A172 (cell line): ENCODE measurements at regions not wholly inside any gene's neighbourhood (a gene's known extent, or its start where the extent isn't known, plus 50 kb on each side); places are given as distances from the start of the nearest gene placed in this dataset.
"Not testable (repeated sequence)": the region's sequence is repeated elsewhere in the genome, so short reads cannot be mapped to it uniquely, and the experiment has no call there.

Experiments used
- DNase-seq: peaks from one replicate; pipeline ENCODE4 v3.0.0-alpha.2; 2015; ENCODE audit warnings: low spot score

- DNase-seq: no peak
These were observed 55.9 kb downstream of the BHLHE40 start for GRCh38 chr3:5035113-5035512.

DNA sequence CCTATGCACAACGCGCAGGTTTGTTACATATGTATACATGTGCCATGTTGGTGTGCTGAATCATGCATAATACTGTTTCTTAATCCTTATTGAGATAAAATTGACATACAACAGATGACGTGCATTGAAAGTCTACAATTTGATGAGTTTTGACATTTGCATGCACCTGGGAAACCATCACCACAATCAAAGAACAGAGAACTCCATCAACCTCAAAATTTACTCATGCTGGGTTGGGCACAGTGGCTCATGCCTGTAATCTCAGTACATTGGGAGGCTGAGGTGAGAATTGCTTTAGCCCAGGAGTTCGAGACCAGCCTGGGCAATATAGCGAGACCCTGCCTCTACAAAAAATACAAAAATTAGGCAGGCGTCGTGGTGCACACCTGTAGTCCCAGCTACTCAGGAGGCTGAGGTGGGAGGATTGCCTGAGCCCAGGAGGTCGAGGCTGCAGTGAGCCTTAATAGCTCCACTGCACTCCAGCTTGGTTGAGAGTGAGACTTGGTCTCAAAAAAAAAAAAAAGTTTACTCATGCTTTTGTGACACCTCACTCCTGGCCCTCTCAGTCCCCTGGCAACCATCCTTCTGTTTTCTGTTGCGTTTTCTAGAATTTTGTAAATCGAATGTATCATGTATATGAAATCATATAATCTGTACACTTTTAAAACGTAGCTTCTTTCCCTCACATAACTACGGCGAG lies 56.6 kb downstream of the BHLHE40 start:
- DNase-seq: no peak

DNA sequence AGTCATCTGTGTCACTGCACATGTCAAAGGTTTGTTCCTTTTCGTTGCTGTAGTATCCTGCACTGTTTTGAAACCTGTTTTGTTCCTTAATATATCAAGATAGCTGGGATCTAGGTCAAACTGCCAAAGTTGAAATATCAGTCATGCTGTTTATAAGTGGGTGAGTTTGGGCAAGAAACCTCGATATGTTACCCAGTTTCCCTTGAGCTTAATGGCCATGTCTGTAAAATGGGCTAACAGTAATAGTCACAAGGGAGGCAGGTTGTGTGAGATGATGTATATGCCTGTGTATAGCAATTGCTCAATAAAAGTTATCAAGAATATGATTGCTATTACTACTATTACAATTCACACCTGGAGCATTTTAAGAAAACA lies 57.1 kb downstream of the BHLHE40 start:
- no peak for DNase-seq

- DNase-seq: no peak
These were observed 57.6 kb downstream of the BHLHE40 start for GRCh38 chr3:5036858-5037257.

GRCh38 chr3:5039585-5039984 lies 60.3 kb downstream of the BHLHE40 start:
- no peak for DNase-seq

- no peak for DNase-seq
These were observed 62.1 kb downstream of the BHLHE40 start for GRCh38 chr3:5041315-5041714.

GRCh38 chr3:5045961-5046360 lies 66.7 kb downstream of the BHLHE40 start:
- DNase-seq: no peak

GRCh38 chr3:5047764-5048419 lies 68.7 kb downstream of the BHLHE40 start:
- no peak for DNase-seq

- no peak for DNase-seq
These were observed 70.3 kb upstream of the ARL8B start for GRCh38 chr3:5051772-5052171.

DNA sequence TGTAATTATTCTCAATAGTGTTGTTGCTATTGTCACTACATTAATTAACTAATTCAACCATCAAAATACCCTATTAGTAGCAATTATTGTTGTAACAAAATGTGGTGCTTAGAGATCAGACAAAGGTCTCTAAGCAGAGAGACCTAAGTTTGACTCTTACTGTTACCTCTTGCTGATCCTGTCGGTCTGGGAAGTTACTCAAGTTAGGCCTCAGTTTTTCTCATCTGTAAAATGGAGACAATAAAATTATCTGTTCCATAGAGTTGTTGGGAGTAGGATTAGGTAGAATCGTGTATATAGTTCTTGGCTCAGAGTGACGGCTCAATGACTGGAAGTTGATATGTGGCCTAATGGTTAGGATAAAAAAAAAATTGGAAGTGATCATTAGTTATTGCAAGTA lies 69.8 kb upstream of the ARL8B start:
- no peak for DNase-seq

- DNase-seq: peak; percentile 91
These were observed 68.9 kb upstream of the ARL8B start for GRCh38 chr3:5053021-5053831.

DNA sequence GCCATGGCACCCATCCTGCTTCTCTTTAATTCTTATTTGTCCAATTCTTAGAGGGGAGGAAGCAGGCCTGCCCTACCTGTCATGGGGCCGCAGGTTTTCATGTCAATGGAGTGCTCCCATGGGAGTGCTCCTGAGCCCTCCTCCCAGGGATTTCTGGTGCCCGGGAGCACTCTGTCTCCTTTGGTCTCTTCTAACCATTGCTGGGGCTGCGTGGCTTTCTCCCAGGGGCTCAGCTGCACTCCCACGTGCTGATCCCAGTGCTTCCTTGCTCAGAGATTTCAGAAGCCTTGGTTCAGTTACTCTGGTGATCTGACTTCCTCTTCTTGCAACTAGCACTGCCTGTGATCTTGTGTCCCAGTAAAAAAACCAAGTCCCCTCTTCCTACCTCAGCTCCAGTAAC lies 68.0 kb upstream of the ARL8B start:
- DNase-seq: no peak

DNA sequence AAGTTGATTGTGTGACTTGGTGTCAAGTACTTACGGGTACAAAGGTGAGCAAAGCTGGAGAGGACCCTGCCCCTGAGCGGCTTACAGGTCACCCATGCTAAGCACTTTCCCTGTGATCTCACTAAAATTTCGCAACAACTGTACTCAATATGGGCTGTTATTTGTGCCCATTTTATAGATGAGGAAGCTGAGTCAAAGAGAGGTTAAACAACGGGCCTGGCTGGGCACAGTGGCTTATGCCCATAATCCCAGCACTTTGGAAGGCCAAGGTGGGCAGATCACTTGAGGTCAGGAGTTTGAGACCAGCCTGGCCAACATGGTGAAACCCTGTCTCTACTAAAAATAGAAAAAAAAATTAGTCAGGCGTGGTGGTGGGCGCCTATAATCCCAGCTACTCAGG lies 67.5 kb upstream of the ARL8B start:
- not testable (repeated sequence) for DNase-seq

DNA sequence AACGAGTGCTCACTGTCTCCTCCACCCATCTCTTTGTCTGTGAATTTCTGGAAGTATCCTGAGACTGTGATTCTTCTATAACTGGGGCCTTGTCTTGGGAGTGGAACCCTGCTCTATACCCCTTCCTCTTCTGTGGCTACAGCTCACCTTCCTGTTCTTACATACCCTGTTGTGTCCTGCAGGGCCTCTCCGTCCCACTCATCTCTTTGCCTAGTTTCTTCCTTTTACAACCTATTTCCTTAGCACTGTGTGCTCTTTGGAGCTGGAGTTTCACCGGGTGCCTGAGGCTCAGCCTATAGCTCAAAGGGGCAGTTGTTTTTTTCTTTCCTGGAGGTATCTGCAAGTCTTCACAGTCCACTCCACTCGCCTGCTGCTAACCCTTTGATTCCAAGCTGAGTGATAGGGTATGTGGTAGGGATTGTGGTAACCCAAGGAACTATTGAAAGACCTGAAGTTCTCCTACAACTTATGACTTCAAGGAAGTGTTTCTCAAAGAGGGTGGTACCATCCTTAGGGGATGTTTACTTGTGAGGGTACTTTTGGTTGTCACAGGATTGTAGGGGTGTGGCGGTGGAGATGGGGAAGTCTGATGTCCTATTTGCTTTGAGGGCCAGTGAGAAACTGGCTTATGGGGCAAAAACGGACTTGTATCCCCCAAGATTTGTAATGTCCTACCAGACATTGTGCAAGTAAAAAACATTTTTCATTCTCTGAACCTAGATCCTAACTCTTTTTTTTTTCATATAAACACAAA lies 66.6 kb upstream of the ARL8B start:
- no peak for DNase-seq

DNA sequence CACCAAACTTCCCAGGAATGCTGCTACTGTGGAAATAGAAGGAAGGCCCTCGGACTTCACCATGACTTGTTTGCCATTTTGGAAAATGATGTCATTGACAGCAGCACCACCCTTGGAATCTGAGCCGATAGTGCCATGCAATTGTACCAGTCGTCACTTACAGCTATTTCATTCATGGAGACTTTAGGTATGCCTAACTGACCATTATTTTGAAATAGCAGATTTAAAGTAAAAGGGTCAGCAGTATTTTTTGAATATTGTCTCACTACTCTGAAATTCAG lies 66.0 kb upstream of the ARL8B start:
- DNase-seq: no peak

DNA sequence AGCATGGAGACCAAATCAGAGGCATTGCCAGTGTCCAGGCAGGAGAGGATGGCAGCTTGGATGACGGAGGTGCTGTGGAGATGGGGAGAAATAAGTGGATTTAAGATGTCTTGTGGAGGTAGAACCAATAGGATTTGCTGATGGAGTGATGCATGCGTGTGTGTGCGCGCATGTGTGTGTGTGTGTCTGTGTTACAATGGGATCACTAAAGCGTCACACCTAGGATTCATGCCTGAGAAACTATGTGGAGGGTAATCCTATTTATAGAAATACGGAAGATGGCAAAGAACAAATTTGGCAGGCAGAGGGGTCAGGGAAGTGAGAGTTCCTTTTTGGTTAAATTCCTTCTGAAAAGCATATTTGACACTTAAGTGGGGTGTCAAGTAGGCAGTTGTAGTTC lies 64.8 kb upstream of the ARL8B start:
- DNase-seq: no peak

GRCh38 chr3:5057857-5058324 lies 64.2 kb upstream of the ARL8B start:
- DNase-seq: peak; percentile 91

DNA sequence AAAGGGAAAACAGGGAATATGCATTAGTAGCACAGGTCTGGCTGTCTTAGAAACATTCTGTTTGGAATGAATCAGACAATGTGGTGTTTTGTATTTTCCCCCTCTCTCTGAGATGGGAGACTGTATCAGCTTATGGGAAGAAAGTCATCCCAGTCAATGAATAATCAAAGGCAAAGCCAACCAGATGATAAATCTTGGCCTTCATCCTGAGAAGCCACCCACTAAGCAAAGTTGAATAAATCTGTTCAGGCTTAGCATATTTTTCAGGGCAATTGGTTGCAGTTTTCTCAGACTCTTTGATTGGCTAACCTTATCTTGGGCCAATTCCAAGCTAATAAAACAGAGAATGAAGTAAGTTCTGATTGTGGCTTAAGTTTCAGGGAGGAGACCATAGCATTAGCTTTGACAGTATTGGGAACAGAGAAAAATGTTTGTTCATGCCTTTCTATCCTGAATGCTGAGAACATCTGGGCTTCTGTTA lies 63.6 kb upstream of the ARL8B start:
- peak; percentile 36 for DNase-seq

DNA sequence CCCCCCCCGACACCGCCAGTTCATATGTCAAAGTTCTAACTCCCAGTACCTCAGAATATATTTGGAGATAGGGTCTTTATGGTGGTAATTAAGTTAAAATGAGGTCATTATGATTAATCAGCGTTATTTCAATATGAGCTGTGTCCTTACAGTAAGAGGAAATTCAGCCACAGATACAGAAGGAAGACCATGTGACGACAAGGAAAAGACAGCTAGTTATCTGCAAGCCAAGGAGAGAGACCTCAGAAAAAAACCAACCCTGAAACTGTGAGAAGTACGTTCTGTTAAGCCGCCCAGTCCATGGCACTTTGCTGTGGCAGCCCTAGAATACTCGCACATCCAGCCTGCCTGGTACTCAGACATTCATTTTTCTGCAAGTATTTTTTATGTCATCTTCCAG lies 62.3 kb upstream of the ARL8B start:
- DNase-seq: no peak

- no peak for DNase-seq
These were observed 60.9 kb upstream of the ARL8B start for GRCh38 chr3:5061218-5061569.

GRCh38 chr3:5063724-5064123 lies 58.4 kb upstream of the ARL8B start:
- DNase-seq: no peak

DNA sequence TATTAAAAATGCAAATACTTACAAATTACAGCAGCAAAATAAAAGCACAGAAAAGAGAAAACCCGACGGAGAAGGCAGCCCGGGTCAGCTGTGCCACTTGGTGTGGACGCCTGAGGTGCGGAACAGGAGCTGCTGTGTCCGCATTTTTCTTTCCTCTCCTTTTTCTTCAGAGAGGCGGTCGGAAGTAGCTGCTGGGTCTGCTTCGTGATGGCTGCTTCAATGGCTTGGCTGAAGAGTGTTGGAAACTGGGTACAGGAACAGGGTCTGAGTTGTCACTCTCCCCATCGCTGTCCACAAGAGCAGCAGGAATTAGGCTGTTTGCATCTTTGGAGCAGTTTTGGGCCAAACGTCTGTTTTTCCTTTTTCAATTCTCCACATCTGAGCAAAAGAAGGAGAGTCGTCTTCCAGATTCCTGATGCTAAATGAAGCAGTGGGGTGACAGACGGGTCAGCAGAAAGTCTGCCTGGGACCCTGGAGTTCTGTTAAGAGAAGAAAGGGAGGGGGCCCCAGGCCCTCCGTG lies 53.5 kb upstream of the ARL8B start:
- DNase-seq: no peak
